OCI-LY7 (cell line): ENCODE measurements at regions not wholly inside any gene's neighbourhood (a gene's known extent, or its start where the extent isn't known, plus 50 kb on each side); places are given as distances from the start of the nearest gene placed in this dataset.

Experiments used
- CTCF ChIP-seq: fragments of 200-600 bp; sonication (generic); conservative IDR thresholded peaks from 2 replicates; pipeline ENCODE4 v1.5.1; 2014; ENCODE audit warnings: mild to moderate bottlenecking, antibody characterized with exemption, low read length, moderate library complexity, mixed read lengths
- EZH2phosphoT487 ChIP-seq: fragments of 200-600 bp; sonication (generic); IDR thresholded peaks from 2 replicates; pipeline ENCODE4 v1.6.1; 2018; ENCODE audit warnings: low read depth, borderline replicate concordance, mild to moderate bottlenecking, mixed run types, antibody characterized with exemption, low read length, moderate library complexity, mixed read lengths

- TF ChIP-seq CTCF (no peak), EZH2phosphoT487 (no peak)
Measured at GRCh38 chrX:147170993-147171392, 356.4 kb upstream of the CXorf51A start.
